ENCODE measurements at regions not wholly inside any gene's neighbourhood (a gene's known extent, or its start where the extent isn't known, plus 50 kb on each side); places are given as distances from the start of the nearest gene placed in this dataset.

- no peak for DNase-seq
Observed at GRCh38 chr12:105847068-105847467, 291.7 kb downstream of the NUAK1 start.

DNA sequence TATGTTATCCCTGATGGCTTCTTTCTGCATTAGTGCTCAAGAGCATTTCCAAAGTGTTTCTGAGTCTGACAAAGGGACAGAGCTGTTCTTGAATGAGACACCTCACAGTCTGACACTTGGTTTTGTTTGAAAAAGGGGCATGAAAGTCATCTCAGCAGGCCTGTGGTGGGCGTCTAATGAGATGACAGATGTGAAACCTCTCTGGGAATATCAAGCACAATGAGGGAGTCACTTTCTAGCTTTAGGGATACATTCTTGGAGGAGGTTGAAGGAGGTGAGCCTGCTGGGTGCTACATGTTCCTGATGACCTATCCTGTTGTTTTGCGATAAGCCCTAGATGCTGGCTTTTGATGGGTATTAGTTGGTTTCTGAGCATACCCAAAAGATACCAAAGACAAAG is 290.5 kb downstream of the NUAK1 start:
- DNase-seq, result no peak

GRCh38 chr12:105850103-105850968 is 288.4 kb downstream of the NUAK1 start:
- DNase-seq, result no peak

DNA sequence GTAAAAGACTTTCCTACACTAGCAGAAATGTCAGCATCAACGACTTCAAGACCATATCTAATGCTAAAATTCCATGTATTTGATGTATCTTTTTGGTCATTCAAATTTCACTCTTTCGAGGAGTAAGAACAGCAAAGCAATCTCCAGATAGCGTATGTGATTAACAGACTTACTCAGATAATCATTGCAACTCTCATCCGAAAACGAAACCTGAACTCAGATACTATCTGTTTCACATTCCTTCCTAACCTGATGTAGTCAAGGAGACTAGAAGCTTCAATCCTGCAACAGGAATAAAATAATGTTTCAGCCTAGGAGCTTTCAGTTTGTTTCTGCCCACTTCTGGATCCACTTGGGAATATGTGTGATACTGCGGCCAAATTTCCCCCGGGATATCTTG is 286.3 kb downstream of the NUAK1 start:
- no peak for DNase-seq

DNA sequence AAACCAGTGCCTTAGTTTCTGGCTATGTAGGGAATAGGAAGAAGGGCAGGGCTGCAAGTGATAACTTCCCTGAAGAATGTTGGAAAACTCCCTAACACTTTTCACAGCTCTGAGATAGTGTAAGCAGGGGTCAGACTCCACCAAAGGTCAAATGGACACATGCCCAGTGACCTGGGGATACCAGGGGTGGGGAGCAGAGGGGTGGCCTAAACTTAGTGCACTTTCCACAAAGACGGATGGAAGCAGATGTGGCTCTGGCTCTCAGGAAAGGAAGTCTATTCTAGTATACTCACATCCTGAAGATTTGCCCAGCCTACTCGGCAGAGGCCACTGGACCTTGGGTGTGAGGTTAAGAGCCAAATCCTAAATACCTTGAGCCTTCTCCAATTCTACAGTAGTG is 285.8 kb downstream of the NUAK1 start:
- no peak for DNase-seq

DNA sequence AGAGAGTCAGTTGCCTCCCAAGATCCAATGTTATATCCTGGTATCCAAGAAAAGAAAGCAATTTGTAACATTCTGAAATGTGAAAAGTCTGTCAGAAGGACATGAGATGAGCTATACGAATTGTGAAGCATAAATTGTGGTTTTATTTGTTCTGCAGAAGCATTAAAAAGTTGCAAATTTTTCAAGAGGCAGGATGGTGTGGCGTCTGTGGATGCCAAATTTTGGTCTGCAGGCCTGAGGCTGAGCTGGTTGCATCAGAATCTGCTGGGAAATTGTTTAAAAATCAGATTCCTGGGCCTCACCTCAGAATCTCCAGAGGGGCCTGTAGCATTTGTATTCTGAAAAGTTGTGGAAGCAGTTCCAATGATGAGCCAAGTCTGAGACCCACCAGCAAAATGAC is 284.7 kb downstream of the NUAK1 start:
- DNase-seq, result no peak

DNA sequence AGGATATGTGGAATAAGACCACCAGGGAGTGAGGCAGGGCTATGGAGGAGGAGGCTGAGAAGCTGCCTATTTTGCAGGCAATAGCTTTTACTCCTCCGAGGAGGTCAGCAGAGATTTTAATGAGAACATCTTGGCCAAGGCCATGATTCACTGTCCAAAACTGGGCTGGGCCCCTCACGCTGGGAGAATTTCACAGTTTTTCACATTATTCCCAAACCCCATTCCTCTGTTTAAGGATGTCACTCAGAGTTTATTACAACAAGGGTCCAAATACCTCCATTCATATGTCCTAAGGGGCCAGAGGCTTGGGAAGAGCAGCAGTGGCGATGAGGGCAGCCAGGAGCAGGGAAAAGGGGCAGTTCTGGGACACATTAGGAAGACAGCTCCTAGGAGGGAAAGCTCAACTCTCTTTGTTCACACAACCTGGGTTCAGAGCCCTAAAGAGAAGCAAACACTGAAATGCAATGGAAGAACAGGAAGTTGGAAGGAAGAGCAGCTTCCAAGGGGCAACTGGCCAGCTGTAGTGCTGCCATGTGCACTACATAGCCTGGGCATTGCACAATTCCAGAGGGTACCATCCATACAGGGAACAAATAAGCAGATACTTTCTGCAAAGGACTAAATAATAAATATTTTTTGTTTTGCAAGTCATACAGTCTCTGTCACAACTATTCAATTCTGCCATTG is 283.2 kb downstream of the NUAK1 start:
- no peak for DNase-seq

DNA sequence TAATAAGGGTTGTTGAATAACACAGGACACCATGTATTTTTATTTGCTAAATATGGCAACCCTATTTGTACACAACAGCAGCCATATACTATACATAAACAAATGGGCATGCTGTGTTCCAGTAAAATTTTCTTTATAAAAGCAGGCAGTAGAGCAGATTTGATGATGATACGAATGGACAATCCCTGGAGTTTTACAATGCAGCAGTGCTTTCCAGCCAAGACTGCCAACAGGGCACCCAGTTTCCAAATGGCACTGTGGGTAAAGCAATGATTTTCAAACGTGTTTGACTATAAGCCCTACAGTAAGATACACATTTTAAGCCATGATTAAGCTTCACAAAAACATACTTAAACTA is 282.7 kb downstream of the NUAK1 start:
- DNase-seq, result no peak

GRCh38 chr12:105858981-105859710 is 279.6 kb downstream of the NUAK1 start:
- no peak for DNase-seq

DNA sequence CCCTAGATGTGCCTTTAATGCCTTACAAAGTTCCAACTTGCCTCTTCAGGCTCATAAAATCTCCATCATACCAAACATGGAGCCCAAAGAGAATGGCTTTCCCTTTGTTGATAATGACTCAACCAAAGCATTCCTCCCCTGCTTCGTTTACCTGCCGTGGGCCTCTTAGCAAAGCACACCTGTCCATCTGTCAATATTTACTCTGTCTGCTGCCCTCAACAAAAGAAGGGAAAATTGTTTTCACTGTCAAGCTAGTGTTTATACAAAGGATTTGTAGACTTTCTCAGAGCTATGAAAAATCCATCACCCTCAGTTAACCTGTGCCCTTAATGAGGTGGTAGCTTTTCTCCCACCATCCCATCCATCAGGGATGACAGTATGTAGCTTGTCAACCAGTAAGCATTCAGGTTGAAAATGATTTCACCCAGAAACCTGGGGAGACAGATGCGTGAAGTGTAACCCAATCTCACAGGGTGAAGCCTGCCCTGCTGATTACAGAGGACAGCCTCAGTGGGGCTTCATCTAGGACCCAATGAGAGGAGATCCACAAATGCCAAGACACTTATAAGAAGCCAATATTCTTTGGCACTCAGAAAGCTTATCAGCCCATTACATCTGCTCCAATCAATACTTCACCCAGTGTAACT is 278.1 kb downstream of the NUAK1 start:
- DNase-seq, result no peak

GRCh38 chr12:105861227-105861626 is 277.5 kb downstream of the NUAK1 start:
- no peak for DNase-seq

DNA sequence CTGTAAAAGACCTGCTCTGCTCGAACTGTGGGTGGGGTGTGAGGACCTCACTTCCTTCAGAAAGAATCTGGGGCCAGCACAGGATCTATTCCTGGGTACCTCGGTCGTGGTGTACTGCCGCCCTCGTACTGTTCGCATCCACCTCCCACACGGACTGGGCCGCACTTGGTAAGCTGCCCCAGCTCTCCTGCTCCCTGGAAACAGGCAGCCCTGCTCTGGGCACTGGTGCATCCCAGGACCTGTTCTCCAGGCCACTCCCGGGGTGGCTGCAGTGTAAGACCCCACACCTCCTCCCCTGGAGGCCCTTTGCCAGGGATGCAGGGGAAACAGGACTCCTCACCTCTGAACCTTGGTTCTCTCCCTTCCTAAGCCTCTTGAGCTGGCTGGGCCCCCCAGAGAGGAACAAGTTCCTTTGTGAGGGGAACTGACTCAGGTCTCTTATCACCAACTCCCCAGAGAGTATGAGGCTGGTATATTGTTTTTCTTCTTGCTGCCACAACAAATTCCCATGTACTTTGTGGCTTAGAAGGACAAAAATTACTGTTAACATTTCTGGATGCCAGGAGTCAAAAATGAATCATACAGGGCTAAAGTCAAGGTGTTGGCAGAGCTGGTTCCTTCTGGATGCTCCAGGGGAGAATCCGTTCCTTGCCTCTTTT is 276.5 kb downstream of the NUAK1 start:
- DNase-seq, result no peak

DNA sequence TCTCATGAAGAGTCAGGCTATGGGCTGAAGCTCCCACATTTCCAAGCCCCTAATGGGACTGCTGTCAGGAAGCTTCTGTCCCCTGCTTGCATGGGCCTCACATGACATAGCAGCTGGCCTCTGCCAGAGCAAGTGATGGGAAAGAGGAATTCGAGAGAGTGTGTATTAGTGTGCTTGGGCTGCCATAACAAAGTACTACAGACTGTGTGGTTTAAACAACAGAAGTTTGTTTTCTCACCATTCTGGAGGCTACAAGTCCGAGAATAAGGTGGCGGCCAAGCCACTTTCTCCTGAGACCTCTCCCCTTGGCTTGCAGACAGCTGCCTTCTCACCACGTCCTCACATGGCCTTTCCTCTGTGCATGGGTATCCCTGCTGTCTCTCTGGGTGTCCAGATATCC is 274.4 kb downstream of the NUAK1 start:
- DNase-seq, result no peak

GRCh38 chr12:105864901-105865300 is 273.9 kb downstream of the NUAK1 start:
- no peak for DNase-seq

DNA sequence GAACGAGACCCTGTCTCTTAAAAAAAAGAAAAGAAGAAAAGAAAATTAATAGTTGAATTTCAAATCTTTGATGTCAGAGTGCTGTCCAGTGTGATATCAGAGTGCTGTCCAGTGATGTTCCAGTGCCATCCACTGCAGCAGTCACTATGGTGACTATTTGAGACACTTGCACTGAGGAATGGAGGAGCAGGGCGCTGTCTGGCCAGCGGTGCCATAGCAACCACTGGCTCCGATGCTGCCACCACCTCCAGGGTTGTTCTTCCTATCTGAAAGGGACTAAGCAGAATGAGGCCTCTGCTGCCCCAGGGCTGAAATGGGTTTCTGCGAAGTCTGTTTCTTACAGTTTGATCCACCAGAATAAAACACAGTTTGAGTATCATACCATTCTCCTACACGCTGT is 272.9 kb downstream of the NUAK1 start:
- no peak for DNase-seq

DNA sequence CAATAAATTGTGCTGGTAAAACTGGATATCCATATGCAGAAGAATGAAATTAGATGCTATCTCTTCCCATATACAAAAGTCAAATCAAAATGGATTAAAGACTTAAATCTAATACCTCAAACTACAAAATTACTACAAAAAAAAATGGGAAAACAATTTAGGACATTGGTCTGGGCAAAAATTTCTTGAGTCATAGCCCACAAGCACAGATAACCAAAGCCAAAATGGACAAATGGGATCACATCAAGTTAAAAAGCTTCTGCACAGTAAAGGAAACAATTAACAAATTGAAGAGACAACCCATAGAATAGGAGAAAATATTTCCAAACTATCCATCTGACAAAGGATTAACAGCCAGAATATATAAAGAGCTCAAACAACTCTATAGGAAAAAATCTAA is 264.6 kb downstream of the NUAK1 start:
- no peak for DNase-seq

- no peak for DNase-seq
Observed at GRCh38 chr12:105876396-105876927, 262.3 kb downstream of the NUAK1 start.

DNA sequence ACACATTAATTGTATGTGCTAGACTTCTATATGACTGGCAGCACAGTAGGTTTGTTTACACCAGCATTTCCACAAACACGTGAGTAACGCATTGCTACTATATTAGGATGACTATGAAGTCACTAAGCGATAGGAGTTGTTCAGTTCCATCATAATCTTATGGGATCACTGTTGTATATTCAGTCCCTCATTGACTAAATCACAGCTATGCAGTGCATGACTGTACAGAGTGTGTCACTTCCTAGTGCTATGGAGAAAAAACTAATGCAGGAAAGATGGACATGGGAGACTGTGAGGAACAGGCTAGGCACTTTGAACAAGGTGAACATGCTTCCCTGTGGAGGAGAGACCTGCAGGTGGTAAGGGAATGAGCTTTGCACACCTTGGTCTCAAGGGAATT is 259.8 kb downstream of the NUAK1 start:
- DNase-seq, result no peak

DNA sequence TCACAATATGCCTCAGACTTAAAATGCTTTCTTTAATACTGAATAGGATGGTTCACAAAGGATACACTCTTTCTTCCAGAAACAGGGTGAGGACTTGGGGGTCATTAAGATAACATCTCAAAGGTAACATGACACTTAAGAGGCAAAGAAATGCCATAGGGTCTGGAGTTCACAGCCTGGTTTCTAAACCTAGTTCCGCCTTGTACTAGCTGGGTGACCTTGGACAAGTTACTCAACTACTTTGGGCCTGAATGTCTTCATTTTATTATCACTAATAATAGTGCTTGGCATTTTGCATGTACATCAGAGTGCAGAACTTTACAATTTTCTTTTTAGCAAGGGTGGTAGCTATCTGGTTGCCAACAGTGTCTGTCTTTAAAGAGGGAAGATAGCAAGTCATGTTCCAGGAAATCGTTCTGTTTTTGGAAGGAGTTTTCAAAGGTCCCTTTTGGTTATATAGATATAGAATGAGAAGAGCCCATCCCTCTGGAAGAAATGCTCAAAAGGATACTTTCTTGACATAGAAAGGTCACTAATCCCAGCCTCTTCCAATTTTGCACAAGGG is 257.8 kb downstream of the NUAK1 start:
- DNase-seq, result no peak

GRCh38 chr12:105882404-105882803 is 256.4 kb downstream of the NUAK1 start:
- DNase-seq, result no peak

GRCh38 chr12:105887131-105887530 is 251.6 kb downstream of the NUAK1 start:
- DNase-seq, result no peak

GRCh38 chr12:105888696-105889095 is 250.1 kb downstream of the NUAK1 start:
- DNase-seq, result no peak

Data from right kidney (tissue), 1 donor.